Large intestine (tissue), 3 donors: ENCODE measurements at regions not wholly inside any gene's neighbourhood (a gene's known extent, or its start where the extent isn't known, plus 50 kb on each side); places are given as distances from the start of the nearest gene placed in this dataset.

Experiments used
- DNase-seq, 2 donors: peaks; one replicate each; pipeline versions ENCODE4 v3.0.0 to v3.0.0-alpha.2; 2013
- H3K27ac ChIP-seq: one replicate; pipeline ENCODE4 v1.5.1; 2013; ENCODE audit warnings: low read length
- H3K27me3 ChIP-seq: 2 replicates; pipeline ENCODE4 v1.6.1; 2013; ENCODE audit warnings: low read length; ENCODE audit not compliant: control insufficient read depth, insufficient read depth
- H3K36me3 ChIP-seq: 2 replicates; pipeline ENCODE4 v1.6.1; 2013; ENCODE audit warnings: low read length; ENCODE audit not compliant: control insufficient read depth, insufficient read depth
- H3K4me1 ChIP-seq: one replicate; pipeline ENCODE4 v1.6.1; 2013; ENCODE audit warnings: low read length; ENCODE audit not compliant: control insufficient read depth, insufficient read depth
- H3K4me3 ChIP-seq: one replicate; pipeline ENCODE4 v1.5.1; 2013; ENCODE audit warnings: low read length
- H3K9me3 ChIP-seq: one replicate; pipeline ENCODE4 v1.6.1; 2013; ENCODE audit warnings: mild to moderate bottlenecking, low read depth, low read length, moderate library complexity; ENCODE audit not compliant: control insufficient read depth
- WGBS: methylation state at CpG from one replicate; pipeline ENCODE4 v1.1.5; 2013; ENCODE audit warnings: low lambda C conversion rate; ENCODE audit not compliant: insufficient coverage; 5-methylcytosine and 5-hydroxymethylcytosine counted together

DNA sequence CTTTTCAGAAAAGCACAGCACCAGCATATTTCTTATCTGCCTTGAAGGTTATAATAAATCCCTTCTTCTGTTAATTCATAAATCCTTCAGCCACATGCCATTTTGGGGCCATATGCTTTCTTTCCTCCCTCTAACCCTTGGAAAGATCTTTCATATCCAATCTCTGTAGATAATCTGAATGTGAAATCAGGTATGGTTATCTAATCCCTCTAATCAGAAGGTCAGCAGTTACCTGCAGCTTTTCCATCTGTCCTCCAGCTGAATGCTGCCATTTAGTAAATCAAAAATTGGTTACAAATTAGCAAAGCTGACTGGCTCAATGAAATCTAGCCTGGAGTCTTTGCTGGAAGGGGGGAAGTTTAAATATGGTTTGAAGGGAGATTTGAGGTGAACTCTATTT is 230.5 kb downstream of the PIK3C3 start:
- Histone ChIP-seq H3K36me3 (no peaks in the 10 kb centered on the region), H3K9me3 (no peaks in the 10 kb centered on the region), H3K27ac (no peak overlapping the region), H3K4me3 (no peak overlapping the region), H3K4me1 (no peaks in the 10 kb centered on the region), H3K27me3 (no peaks in the 10 kb centered on the region)
- DNase-seq = no peak

DNA sequence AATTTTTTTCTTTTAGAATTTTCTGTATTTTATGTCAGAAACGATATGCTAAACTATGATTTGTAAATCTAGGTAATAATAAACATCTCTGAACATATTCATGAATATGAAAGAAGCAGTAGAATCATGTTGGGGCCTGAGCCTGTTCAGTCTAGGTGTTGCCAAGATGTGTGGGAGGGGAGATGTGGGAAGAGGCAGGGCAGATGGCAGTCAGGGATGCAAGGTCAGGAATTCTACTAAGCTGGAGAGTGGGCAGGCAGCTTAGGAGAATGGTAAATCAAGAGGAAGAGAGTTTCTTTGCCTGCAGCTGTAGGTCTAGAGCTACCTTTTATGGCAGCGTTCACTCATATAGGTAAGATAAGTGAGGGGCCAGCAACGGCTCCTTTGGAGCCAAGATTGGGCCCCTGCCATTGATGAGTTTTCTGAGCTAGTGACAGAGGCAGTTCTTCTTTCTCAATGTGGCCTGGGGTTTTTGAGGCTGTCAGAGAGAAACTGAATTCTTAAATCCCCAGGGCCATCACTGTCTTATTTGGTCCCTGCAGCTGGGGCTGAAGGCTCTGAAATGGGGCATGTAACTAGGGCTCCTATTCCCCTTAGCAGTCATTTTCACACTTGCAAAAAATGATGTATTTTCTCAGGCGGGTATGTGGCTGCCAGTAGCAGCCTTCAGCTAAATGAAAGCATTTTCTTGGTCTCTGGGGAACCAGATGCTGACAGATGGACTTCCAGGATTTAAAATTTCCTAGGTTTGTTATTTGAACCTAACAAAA is 232.8 kb downstream of the PIK3C3 start:
- WGBS = no CpG with 5 or more reads among the region's 4 CpGs

DNA sequence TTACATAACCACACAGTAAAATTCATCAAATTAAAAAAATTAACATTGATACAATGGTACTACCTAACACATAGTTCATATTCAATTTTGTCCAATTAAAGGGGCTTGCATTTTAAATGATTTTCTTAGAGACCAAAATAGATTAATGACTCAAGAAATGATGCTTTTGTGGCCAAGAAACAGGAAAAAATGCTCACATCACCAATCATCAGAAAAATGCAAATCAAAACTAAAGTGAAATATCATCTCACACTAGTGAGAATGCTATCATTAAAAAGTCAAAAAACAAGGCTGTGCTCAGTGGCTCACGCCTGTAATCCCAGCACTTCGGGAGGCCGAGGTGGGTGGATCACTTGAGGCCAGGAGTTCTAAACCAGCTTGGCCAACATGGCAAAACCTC is 235.6 kb downstream of the PIK3C3 start:
- Histone ChIP-seq H3K9me3 (no peaks in the 10 kb centered on the region), H3K27ac (no peak overlapping the region), H3K4me3 (no peak overlapping the region), H3K4me1 (no peaks in the 10 kb centered on the region), H3K27me3 (no peaks in the 10 kb centered on the region), H3K36me3 (no peaks in the 10 kb centered on the region)
- no peak for DNase-seq
- no CpG with 5 or more reads among the region's 3 CpGs for WGBS

More for the DNA sequence above, 232.8 kb downstream of the PIK3C3 start:
- Histone ChIP-seq H3K4me3 (no peak overlapping the region), H3K9me3 (no peaks in the 10 kb centered on the region), H3K4me1 (no peaks in the 10 kb centered on the region), H3K36me3 (no peaks in the 10 kb centered on the region), H3K27ac (no peak overlapping the region), H3K27me3 (no peaks in the 10 kb centered on the region)
- no peak for DNase-seq

DNA sequence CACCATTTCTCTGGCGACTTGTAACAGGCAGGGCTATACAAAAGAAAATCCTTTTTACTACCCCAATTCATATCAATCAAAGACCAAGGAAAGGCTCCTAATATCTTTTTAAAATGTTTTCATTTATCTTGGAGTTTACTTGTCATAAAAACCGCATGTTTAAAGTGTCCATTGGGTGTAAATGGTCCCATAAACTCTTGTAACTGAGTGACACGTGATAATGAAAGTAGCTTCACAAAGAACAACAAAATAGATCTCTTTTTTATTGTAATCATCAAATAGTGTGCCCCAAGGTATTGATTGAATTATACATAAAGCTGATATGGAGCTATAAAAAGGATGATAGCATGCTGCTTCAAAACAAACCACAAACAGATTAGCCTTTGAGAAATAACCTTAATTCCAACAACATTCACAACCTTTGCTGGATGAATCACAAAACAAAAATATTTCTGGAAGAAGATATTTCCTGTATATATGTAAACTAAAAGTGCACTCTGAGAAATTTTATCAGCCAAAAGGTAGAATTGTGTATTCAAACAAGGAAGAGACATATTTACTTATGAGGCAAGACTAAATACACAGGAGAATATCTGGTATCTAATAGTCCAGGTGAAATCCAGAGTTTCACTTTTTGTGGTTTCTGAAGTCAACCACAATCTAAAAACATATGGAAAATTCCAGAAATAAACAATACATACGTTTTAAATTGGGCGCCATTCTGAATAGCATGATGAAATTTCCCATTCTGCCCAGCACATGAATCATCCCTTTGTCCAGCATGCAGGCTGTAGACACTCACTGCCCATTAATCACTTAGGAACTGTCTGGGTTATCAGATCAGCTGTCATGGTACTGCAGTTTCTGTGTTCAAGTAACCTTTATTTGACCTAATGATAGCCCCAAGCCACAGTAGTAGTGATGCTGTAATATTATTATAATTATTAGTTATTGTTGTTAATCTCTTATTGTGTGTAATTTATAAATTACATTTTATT is 237.5 kb downstream of the PIK3C3 start:
- Histone ChIP-seq H3K4me3 (no peak overlapping the region), H3K27ac (no peak overlapping the region), H3K9me3 (no peaks in the 10 kb centered on the region), H3K36me3 (no peaks in the 10 kb centered on the region), H3K27me3 (no peaks in the 10 kb centered on the region), H3K4me1 (no peaks in the 10 kb centered on the region)
- 0% methylated on average over 1 of the region's 5 CpGs for WGBS
- no peak for DNase-seq

DNA sequence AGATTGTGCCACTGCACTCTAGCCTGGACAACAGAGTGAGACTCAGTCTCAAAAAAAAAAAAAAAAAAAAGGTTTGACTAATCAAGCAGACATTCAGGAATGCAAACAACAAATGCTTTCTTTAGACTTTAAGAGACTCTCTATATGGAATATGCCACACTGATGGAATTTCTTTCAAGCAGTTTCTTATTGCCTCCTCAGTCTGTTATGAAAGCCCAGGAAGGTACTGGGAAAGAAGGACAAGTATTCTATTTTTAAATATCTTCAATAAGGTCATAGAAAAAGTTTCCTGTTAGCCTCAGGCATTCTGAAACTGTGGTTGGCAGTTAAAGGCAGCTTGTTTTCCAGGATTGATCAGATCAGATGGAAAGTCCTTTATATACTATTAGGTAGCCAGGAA is 241.6 kb downstream of the PIK3C3 start:
- no peak for DNase-seq
- Histone ChIP-seq H3K27me3 (no peaks in the 10 kb centered on the region), H3K4me3 (no peak overlapping the region), H3K36me3 (no peaks in the 10 kb centered on the region), H3K9me3 (no peaks in the 10 kb centered on the region), H3K27ac (no peak overlapping the region), H3K4me1 (no peaks in the 10 kb centered on the region)

DNA sequence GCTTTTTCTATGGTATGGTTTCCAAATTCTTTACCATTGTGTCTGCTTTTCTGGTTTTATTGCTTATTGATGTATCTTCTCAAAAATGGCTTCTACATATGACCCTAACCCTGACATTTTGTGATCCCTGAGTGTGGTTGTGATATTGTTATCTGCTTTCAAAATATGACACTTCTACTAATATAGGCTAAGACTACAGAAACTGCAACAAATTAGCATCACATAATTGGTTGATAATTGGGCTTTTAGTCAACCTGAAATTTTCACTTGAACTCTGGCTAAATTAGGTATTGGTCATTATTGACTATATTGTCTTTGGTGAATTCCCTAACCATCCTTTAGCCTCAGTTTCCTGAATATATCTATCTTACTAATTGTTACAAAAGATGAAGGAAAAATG is 246.1 kb downstream of the PIK3C3 start:
- no peak overlapping the region for H3K4me3 ChIP-seq
- no peaks in the 10 kb centered on the region for H3K4me1 ChIP-seq
- no peak overlapping the region for H3K27ac ChIP-seq
- H3K9me3 ChIP-seq = no peaks in the 10 kb centered on the region
- H3K27me3 ChIP-seq = no peaks in the 10 kb centered on the region
- DNase-seq = no peak
- H3K36me3 ChIP-seq = no peaks in the 10 kb centered on the region

DNA sequence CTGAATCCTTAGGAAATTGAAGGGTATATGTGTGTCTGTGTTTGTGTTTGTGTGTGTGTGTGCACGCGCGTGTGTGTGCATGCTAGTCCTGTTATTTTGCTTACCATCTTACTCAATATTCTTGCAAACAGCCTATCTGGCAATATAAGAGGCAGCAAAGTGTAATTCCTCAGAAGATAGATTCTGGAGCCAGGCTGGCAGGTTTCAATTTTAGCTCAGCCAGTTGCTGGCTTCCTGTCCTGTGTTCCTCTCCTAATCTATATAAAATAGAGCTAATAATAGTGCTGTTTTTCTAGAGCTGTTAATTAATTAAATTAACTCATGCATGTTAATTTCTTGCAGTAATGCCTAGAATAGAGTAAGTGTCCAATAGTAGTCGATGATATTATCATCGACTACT is 256.2 kb downstream of the PIK3C3 start:
- DNase-seq = no peak
- Histone ChIP-seq H3K36me3 (no peaks in the 10 kb centered on the region), H3K4me3 (no peak overlapping the region), H3K27me3 (no peaks in the 10 kb centered on the region), H3K27ac (no peak overlapping the region), H3K9me3 (no peaks in the 10 kb centered on the region), H3K4me1 (no peaks in the 10 kb centered on the region)
- 94% methylated on average over 2 of the region's 5 CpGs for WGBS

DNA sequence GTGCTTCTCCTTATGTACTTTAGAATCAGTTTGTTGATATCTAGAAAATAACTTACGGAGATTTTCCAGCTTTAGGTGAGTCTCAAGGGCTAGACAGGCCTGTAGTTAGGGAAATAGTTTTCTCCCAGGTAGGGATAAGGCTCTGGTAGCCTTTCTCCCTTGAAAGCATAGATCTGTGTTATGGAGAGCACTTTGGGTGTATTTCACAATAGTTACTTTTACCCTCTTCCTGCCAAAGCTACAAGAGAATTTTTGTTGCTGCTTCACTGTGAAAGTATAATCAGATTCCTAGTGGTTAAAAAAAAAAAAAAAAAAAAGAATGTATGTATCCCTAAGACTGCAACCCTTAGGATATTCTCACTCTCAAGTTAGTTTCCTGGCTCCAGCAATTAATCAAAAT is 267.5 kb downstream of the PIK3C3 start:
- no peak for DNase-seq
- Histone ChIP-seq H3K4me3 (no peak overlapping the region), H3K4me1 (no peaks in the 10 kb centered on the region), H3K27ac (no peak overlapping the region), H3K27me3 (no peaks in the 10 kb centered on the region), H3K36me3 (no peaks in the 10 kb centered on the region), H3K9me3 (no peaks in the 10 kb centered on the region)
- whole genome bisulfite sequencing = no CpG with 5 or more reads among the region's 1 CpG

DNA sequence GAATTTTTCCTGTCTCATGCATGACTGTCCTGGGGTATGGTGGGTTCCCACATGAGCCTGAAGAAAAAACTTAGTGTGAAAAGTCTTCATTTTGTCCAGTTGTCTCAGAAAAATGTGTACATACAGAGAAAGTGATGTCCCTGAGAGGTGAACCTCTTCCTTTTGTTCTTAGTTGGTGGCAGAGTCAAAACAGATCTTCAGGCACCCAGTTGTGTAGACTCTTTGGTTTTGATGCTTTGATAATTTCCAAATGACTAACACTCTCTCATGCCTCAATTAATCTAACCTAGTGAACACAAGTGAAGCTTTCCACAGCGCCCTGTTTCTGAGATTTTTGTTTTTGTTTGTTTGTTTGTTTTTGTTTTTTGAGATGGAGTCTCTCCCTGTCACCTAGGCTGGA is 273.5 kb downstream of the PIK3C3 start:
- Histone ChIP-seq H3K4me1 (no peaks in the 10 kb centered on the region), H3K9me3 (no peaks in the 10 kb centered on the region), H3K36me3 (no peaks in the 10 kb centered on the region), H3K4me3 (no peak overlapping the region), H3K27me3 (no peaks in the 10 kb centered on the region), H3K27ac (no peak overlapping the region)
- no peak for DNase-seq
- WGBS = 100% methylated on average over 1 of the region's 1 CpG

DNA sequence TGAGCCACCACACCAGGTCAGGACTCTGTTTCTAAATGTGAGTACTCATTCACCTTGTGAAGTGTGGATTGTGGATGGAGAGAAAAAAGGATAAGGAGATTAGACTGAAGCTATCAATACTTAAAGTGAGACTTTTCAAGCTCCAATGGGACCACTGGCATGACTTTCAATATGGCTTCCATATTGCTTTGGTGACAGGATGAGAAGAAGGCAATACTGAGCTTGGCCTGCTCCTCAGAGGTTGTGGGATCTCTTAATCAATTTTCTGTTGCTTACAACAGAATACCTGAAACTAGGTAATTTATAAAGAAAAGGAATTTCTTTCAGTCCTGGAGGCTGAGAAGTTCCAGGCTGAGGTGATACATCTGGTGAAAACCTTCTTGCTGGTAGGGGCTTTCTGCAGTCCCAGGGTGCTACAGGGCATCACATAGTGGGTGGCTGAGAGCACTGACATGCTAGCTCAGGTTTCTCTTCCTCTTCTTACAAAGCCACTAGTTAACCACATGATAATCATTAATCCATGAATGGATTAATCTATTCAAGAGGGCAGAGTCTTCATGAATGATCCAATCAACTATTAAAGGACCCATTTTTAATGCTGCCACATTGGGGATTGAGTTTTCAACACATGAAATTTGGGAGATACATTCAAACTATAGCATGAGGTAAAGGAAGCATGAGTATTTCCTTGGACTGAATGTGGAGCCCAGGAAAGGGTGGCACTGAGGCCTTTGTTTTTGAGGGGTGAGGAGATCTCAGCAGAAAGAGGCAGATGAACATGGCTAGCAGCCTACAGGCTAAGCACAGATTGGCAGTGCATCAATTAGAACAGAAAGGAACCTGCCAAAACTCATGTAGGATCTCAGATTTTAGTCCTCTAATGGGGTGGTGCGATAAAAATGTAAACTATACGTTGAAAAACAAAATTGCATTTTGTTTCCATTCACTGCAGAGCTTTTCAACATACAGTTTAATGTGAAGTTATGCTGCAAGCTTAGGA is 274.5 kb downstream of the PIK3C3 start:
- H3K36me3 ChIP-seq = no peaks in the 10 kb centered on the region
- H3K9me3 ChIP-seq = no peaks in the 10 kb centered on the region
- H3K4me1 ChIP-seq = no peaks in the 10 kb centered on the region
- WGBS = no CpG with 5 or more reads among the region's 2 CpGs
- no peak overlapping the region for H3K27ac ChIP-seq
- no peak overlapping the region for H3K4me3 ChIP-seq
- no peaks in the 10 kb centered on the region for H3K27me3 ChIP-seq
- no peak for DNase-seq
